GM23338 (cell line): ENCODE measurements at regions not wholly inside any gene's neighbourhood (a gene's known extent, or its start where the extent isn't known, plus 50 kb on each side); places are given as distances from the start of the nearest gene placed in this dataset.
A peak's percentile ranks its signal among the peaks of the same experiment; 100 is the strongest.

Source experiments
- ATAC-seq: fragments of 200-7000 bp; cut with Tn5 transposase; 3 replicates; pipeline ENCODE4 v1.9.1; 2020
- DNase-seq: peaks from one replicate; pipeline ENCODE4 v3.0.0-alpha.2; 2015; ENCODE audit warnings: low spot score
- H2AFZ ChIP-seq: fragments of 200-600 bp; sonication (generic); 2 replicates; pipeline ENCODE4 v1.8.0; 2016; ENCODE audit warnings: antibody characterized with exemption, mild to moderate bottlenecking, moderate library complexity
- H3F3A ChIP-seq: fragments of 200-600 bp; sonication (generic); replicated peaks from 2 replicates; pipeline ENCODE4 v1.8.0; 2017; ENCODE audit warnings: antibody characterized with exemption, mixed run types, low read depth
- H3K27ac ChIP-seq: fragments of 200-600 bp; sonication (generic); 2 replicates; pipeline ENCODE4 v1.6.1; 2016; ENCODE audit warnings: low read depth
- H3K27me3 ChIP-seq: fragments of 200-600 bp; sonication (generic); 2 replicates; pipeline ENCODE4 v1.8.0; 2016; ENCODE audit warnings: mild to moderate bottlenecking, mixed run types, moderate library complexity; ENCODE audit not compliant: insufficient read depth
- H3K36me3 ChIP-seq: fragments of 200-600 bp; sonication (generic); 2 replicates; pipeline ENCODE4 v1.8.0; 2016; ENCODE audit warnings: mild to moderate bottlenecking; ENCODE audit not compliant: insufficient read depth
- H3K4me1 ChIP-seq: fragments of 200-600 bp; sonication (generic); 2 replicates; pipeline ENCODE4 v1.8.0; 2016; ENCODE audit warnings: mild to moderate bottlenecking, moderate library complexity; ENCODE audit not compliant: insufficient read depth
- H3K4me2 ChIP-seq: fragments of 200-600 bp; sonication (generic); 2 replicates; pipeline ENCODE4 v1.7.1; 2017; ENCODE audit warnings: mixed run types
- H3K4me3 ChIP-seq: fragments of 200-600 bp; sonication (generic); 2 replicates; pipeline ENCODE4 v1.6.1; 2016; ENCODE audit warnings: mixed run types
- H3K79me2 ChIP-seq: fragments of 200-600 bp; sonication (generic); replicated peaks from 2 replicates; pipeline ENCODE4 v1.8.0; 2017; ENCODE audit warnings: mild to moderate bottlenecking; ENCODE audit not compliant: insufficient read depth
- H3K9me2 ChIP-seq: fragments of 200-600 bp; sonication (generic); 2 replicates; pipeline ENCODE4 v1.8.0; 2017; ENCODE audit not compliant: insufficient read depth
- H4K20me1 ChIP-seq: fragments of 200-600 bp; sonication (generic); replicated peaks from 2 replicates; pipeline ENCODE4 v1.8.0; 2017; ENCODE audit warnings: mild to moderate bottlenecking; ENCODE audit not compliant: insufficient read depth
- H3K27ac Mint-ChIP-seq: 2 replicates; pipeline ENCODE4 v1.8.0; 2020; ENCODE audit warnings: inconsistent platforms, mild to moderate bottlenecking, moderate library complexity, mixed read lengths
- H3K27me3 Mint-ChIP-seq: 3 replicates; pipeline ENCODE4 v1.8.0; 2022; ENCODE audit warnings: low read depth, mild to moderate bottlenecking, moderate library complexity, mixed read lengths, inconsistent platforms; ENCODE audit not compliant: insufficient read depth, poor library complexity
- H3K36me3 Mint-ChIP-seq: 3 replicates; pipeline ENCODE4 v1.8.0; 2021; ENCODE audit warnings: low read depth, mild to moderate bottlenecking, inconsistent platforms, moderate library complexity, mixed read lengths
- H3K4me1 Mint-ChIP-seq: 3 replicates; pipeline ENCODE4 v1.8.0; 2020; ENCODE audit warnings: mild to moderate bottlenecking, inconsistent platforms, mixed read lengths
- H3K4me3 Mint-ChIP-seq: 3 replicates; pipeline ENCODE4 v1.8.0; 2021; ENCODE audit warnings: moderate library complexity, mild to moderate bottlenecking, inconsistent platforms, mixed read lengths
- H3K9me3 Mint-ChIP-seq: 3 replicates; pipeline ENCODE4 v1.8.0; 2020; ENCODE audit warnings: moderate library complexity, mild to moderate bottlenecking, inconsistent platforms, mixed read lengths
- CREB1 ChIP-seq: fragments of 250-450 bp; sonication (Bioruptor Pico); IDR thresholded peaks from 2 replicates; pipeline ENCODE4 v1.5.0; 2020; ENCODE audit warnings: low read depth, mild to moderate bottlenecking, moderate library complexity
- EZH2 ChIP-seq: fragments of 200-600 bp; sonication (generic); IDR thresholded peaks from one replicate; pipeline ENCODE4 v1.8.0; 2017; ENCODE audit warnings: antibody characterized with exemption, mild to moderate bottlenecking, low read depth; ENCODE audit not compliant: unreplicated experiment
- NANOG ChIP-seq: IDR thresholded peaks from 2 replicates; pipeline ENCODE4 v1.6.1; 2016; ENCODE audit warnings: antibody characterized with exemption, borderline replicate concordance
- POLR2AphosphoS5 ChIP-seq: IDR thresholded peaks from 2 replicates; pipeline ENCODE4 v1.6.1; 2016; ENCODE audit warnings: antibody characterized with exemption, low read depth
- STAT1 ChIP-seq: IDR thresholded peaks from one replicate; pipeline ENCODE4 v1.6.1; 2016; ENCODE audit warnings: antibody characterized with exemption; ENCODE audit not compliant: unreplicated experiment
- ZNF331 ChIP-seq: fragments of 250-450 bp; sonication (Bioruptor Pico); IDR thresholded peaks from 2 replicates; pipeline ENCODE4 v1.5.0; 2020; ENCODE audit warnings: low read depth, mild to moderate bottlenecking, moderate library complexity
- TF ChIP-seq, protein P1 (sequence below): IDR thresholded peaks from 2 replicates; pipeline ENCODE4 v1.6.1; 2016; ENCODE audit warnings: antibody characterized with exemption
- TF ChIP-seq, protein P2 (sequence below): IDR thresholded peaks from one replicate; pipeline ENCODE4 v1.6.1; 2018; ENCODE audit warnings: antibody characterized with exemption; ENCODE audit not compliant: unreplicated experiment
- TF ChIP-seq, protein P3 (sequence below): fragments of 250-450 bp; sonication (Bioruptor Pico); IDR thresholded peaks from 2 replicates; pipeline ENCODE4 v1.5.0; 2020; ENCODE audit warnings: mild to moderate bottlenecking, moderate library complexity
- TF ChIP-seq, protein P4 (sequence below), 2 experiments: fragments of 200-600 bp in 1 of 2; sonication (generic) in 1 of 2; conservative IDR thresholded peaks; 2 replicates each; pipeline versions ENCODE4 v1.5.1 to v1.6.1; 2016 to 2017; ENCODE audit warnings: antibody characterized with exemption in 2 of 2, low read depth in 2 of 2, mild to moderate bottlenecking in 2 of 2, moderate library complexity in 1 of 2

DNA sequence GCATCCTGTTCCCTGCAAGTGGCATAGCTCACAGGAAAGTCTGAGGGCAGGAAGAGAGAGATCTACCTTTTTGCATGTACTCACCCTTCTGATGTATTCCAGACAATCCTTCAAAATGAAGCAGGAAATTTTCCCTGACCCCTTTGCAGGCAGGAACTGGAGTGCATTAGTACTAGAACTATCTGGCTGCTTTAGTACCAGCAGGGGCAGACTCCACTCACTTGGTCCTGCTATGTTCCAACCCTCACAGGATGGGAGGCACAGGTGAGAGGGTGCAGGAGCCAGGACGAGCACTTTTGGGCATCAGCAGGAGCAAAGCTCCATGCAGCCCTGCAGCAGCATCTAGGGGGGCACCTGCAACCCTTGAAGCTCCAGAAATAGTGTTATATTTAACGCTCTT is 116.3 kb upstream of the IGF1 start:
- H3K4me1 Mint-ChIP-seq: peaks cover 11% of the 10 kb centered on the region
- Histone ChIP-seq H3K27me3 (no peaks in the 10 kb centered on the region), H3K4me1 (no peaks in the 10 kb centered on the region), H3K4me2 (no peak overlapping the region), H3K27ac (no peak overlapping the region), H3K4me3 (no peak overlapping the region), H3F3A (no peaks in the 10 kb centered on the region), H3K79me2 (no peaks in the 10 kb centered on the region), H2AFZ (no peak overlapping the region), H4K20me1 (no peaks in the 10 kb centered on the region), H3K9me2 (peaks cover 13% of the 10 kb centered on the region), H3K36me3 (no peaks in the 10 kb centered on the region)
- H3K27me3 Mint-ChIP-seq: peaks cover 4% of the 10 kb centered on the region
- H3K27ac Mint-ChIP-seq: no peak overlapping the region
- no peak overlapping the region for H3K4me3 Mint-ChIP-seq
- DNase-seq: no peak
- no peaks in the 10 kb centered on the region for H3K9me3 Mint-ChIP-seq
- no peaks in the 10 kb centered on the region for H3K36me3 Mint-ChIP-seq
- no peak for TF ChIP-seq EZH2
- TF ChIP-seq POLR2AphosphoS5: no peak
- no peak for TF ChIP-seq ZNF331
- peak; percentile 35; the same call in 1 of the 3 replicates for ATAC-seq

DNA sequence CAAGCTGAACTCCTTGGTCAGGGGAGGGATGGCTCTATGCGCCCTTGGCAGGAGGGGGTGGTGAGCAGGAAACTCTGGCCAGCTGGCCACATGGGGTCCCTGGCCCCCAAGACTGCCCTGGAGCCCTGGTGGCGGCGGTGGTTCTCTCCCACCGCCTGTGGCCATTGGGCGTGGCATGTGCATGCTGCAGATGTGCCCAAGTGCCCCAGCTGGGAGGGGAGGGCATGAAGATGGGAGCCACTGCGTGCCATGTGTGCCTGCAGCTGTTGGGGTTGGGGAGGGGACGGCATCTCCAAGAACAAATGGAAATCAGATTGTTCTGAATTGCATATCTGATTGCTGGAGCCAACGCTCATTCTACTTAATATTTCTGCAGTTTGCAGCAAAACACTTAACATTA is 115.7 kb upstream of the IGF1 start:
- no peak overlapping the region for H2AFZ ChIP-seq
- DNase-seq (no peak), ATAC-seq (no peak)
- peaks cover 13% of the 10 kb centered on the region for H3K9me2 ChIP-seq
- Mint-ChIP-seq H3K27ac (no peak overlapping the region), H3K4me3 (no peak overlapping the region), H3K9me3 (no peaks in the 10 kb centered on the region), H3K4me1 (peaks cover 11% of the 10 kb centered on the region), H3K27me3 (peaks cover 4% of the 10 kb centered on the region), H3K36me3 (no peaks in the 10 kb centered on the region)
- no peaks in the 10 kb centered on the region for H3K36me3 ChIP-seq
- no peaks in the 10 kb centered on the region for H3F3A ChIP-seq
- no peaks in the 10 kb centered on the region for H3K79me2 ChIP-seq
- no peak overlapping the region for H3K4me2 ChIP-seq
- H3K27ac ChIP-seq: no peak overlapping the region
- no peaks in the 10 kb centered on the region for H4K20me1 ChIP-seq
- H3K27me3 ChIP-seq: no peaks in the 10 kb centered on the region
- no peaks in the 10 kb centered on the region for H3K4me1 ChIP-seq
- H3K4me3 ChIP-seq: no peak overlapping the region
- TF ChIP-seq, protein P1, sequence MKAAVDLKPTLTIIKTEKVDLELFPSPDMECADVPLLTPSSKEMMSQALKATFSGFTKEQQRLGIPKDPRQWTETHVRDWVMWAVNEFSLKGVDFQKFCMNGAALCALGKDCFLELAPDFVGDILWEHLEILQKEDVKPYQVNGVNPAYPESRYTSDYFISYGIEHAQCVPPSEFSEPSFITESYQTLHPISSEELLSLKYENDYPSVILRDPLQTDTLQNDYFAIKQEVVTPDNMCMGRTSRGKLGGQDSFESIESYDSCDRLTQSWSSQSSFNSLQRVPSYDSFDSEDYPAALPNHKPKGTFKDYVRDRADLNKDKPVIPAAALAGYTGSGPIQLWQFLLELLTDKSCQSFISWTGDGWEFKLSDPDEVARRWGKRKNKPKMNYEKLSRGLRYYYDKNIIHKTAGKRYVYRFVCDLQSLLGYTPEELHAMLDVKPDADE: no peak
- TF ChIP-seq STAT1 (no peak), CREB1 (CRISPR knock-in tag) (no peak), NANOG (no peak), ZNF331 (no peak)
- TF ChIP-seq, protein P2, sequence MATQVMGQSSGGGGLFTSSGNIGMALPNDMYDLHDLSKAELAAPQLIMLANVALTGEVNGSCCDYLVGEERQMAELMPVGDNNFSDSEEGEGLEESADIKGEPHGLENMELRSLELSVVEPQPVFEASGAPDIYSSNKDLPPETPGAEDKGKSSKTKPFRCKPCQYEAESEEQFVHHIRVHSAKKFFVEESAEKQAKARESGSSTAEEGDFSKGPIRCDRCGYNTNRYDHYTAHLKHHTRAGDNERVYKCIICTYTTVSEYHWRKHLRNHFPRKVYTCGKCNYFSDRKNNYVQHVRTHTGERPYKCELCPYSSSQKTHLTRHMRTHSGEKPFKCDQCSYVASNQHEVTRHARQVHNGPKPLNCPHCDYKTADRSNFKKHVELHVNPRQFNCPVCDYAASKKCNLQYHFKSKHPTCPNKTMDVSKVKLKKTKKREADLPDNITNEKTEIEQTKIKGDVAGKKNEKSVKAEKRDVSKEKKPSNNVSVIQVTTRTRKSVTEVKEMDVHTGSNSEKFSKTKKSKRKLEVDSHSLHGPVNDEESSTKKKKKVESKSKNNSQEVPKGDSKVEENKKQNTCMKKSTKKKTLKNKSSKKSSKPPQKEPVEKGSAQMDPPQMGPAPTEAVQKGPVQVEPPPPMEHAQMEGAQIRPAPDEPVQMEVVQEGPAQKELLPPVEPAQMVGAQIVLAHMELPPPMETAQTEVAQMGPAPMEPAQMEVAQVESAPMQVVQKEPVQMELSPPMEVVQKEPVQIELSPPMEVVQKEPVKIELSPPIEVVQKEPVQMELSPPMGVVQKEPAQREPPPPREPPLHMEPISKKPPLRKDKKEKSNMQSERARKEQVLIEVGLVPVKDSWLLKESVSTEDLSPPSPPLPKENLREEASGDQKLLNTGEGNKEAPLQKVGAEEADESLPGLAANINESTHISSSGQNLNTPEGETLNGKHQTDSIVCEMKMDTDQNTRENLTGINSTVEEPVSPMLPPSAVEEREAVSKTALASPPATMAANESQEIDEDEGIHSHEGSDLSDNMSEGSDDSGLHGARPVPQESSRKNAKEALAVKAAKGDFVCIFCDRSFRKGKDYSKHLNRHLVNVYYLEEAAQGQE: no peak
- TF ChIP-seq, protein P3, sequence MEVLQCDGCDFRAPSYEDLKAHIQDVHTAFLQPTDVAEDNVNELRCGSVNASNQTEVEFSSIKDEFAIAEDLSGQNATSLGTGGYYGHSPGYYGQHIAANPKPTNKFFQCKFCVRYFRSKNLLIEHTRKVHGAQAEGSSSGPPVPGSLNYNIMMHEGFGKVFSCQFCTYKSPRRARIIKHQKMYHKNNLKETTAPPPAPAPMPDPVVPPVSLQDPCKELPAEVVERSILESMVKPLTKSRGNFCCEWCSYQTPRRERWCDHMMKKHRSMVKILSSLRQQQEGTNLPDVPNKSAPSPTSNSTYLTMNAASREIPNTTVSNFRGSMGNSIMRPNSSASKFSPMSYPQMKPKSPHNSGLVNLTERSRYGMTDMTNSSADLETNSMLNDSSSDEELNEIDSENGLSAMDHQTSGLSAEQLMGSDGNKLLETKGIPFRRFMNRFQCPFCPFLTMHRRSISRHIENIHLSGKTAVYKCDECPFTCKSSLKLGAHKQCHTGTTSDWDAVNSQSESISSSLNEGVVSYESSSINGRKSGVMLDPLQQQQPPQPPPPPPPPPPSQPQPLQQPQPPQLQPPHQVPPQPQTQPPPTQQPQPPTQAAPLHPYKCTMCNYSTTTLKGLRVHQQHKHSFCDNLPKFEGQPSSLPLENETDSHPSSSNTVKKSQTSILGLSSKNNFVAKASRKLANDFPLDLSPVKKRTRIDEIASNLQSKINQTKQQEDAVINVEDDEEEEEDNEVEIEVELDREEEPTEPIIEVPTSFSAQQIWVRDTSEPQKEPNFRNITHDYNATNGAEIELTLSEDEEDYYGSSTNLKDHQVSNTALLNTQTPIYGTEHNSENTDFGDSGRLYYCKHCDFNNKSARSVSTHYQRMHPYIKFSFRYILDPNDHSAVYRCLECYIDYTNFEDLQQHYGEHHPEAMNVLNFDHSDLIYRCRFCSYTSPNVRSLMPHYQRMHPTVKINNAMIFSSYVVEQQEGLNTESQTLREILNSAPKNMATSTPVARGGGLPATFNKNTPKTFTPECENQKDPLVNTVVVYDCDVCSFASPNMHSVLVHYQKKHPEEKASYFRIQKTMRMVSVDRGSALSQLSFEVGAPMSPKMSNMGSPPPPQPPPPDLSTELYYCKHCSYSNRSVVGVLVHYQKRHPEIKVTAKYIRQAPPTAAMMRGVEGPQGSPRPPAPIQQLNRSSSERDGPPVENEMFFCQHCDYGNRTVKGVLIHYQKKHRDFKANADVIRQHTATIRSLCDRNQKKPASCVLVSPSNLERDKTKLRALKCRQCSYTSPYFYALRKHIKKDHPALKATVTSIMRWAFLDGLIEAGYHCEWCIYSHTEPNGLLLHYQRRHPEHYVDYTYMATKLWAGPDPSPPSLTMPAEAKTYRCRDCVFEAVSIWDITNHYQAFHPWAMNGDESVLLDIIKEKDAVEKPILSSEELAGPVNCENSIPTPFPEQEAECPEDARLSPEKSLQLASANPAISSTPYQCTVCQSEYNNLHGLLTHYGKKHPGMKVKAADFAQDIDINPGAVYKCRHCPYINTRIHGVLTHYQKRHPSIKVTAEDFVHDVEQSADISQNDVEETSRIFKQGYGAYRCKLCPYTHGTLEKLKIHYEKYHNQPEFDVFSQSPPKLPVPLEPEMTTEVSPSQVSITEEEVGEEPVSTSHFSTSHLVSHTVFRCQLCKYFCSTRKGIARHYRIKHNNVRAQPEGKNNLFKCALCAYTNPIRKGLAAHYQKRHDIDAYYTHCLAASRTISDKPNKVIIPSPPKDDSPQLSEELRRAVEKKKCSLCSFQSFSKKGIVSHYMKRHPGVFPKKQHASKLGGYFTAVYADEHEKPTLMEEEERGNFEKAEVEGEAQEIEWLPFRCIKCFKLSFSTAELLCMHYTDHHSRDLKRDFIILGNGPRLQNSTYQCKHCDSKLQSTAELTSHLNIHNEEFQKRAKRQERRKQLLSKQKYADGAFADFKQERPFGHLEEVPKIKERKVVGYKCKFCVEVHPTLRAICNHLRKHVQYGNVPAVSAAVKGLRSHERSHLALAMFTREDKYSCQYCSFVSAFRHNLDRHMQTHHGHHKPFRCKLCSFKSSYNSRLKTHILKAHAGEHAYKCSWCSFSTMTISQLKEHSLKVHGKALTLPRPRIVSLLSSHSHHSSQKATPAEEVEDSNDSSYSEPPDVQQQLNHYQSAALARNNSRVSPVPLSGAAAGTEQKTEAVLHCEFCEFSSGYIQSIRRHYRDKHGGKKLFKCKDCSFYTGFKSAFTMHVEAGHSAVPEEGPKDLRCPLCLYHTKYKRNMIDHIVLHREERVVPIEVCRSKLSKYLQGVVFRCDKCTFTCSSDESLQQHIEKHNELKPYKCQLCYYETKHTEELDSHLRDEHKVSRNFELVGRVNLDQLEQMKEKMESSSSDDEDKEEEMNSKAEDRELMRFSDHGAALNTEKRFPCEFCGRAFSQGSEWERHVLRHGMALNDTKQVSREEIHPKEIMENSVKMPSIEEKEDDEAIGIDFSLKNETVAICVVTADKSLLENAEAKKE (CRISPR knock-in tag): no peak
- TF ChIP-seq, protein P4, sequence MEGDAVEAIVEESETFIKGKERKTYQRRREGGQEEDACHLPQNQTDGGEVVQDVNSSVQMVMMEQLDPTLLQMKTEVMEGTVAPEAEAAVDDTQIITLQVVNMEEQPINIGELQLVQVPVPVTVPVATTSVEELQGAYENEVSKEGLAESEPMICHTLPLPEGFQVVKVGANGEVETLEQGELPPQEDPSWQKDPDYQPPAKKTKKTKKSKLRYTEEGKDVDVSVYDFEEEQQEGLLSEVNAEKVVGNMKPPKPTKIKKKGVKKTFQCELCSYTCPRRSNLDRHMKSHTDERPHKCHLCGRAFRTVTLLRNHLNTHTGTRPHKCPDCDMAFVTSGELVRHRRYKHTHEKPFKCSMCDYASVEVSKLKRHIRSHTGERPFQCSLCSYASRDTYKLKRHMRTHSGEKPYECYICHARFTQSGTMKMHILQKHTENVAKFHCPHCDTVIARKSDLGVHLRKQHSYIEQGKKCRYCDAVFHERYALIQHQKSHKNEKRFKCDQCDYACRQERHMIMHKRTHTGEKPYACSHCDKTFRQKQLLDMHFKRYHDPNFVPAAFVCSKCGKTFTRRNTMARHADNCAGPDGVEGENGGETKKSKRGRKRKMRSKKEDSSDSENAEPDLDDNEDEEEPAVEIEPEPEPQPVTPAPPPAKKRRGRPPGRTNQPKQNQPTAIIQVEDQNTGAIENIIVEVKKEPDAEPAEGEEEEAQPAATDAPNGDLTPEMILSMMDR (conservative IDR thresholded peaks at IDR 0.05; ENCODE audit: low read depth in 2 of 2): no peak
